ENCODE measurements at regions not wholly inside any gene's neighbourhood (a gene's known extent, or its start where the extent isn't known, plus 50 kb on each side); places are given as distances from the start of the nearest gene placed in this dataset.

DNA sequence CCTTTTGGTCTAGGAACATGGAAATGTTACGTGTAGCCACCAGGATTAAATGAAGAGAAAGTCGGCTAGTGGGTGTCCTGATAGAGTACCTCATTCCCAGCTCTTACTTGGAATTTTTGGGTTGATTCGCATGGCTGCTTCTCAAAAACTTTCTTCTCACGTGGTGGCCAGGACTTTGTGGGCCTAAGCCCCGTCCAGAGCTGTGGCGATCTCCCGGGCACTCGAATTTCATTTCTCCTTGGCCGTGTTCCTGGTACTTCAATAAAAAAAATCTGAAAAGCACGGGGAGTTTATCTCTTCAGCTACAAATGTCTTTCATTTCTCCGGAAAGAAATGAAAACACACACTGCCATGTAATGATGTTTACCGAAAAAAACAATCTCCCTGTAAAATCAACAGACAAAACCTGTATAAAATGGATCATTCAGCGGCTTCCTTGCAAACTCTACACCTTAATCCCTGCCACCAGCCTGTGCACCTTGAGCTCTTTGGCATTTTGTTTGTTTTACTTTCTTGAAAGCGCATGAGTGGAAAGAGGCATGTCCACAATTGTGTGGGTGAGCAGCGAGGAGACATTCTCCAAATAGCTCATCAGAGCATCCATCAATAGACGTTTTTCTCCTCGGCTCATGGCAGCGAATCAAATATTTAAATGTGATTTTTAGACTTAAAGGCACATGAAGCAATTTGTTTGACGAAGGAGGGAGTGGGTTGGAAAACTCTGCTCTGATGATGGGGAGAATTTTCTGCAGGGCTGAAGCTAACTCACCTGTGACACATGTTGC is 173.1 kb downstream of the TFAP2C start:
- DNase-seq (ENCODE audit: low spot score) = no peak

DNA sequence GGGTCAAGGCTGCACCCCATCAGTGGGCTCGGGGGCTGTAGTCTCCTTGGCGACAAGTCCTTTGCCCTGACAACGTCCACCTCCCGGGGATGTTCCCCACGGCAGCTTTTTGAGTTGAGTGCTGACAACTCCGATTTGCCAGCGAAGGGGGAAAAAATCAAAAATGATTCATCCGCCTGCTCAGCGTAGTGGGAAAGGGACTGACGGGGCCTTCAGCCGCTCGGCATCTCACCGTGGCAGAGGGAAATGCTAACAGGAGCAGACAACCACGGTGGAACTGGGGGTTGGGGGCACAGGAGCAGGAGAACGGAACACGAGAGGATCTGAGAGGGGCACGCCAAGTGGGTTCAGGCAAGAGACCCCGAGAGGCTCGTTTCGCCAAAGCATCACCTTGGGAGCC is 173.7 kb downstream of the TFAP2C start:
- DNase-seq (ENCODE audit: low spot score) = no peak

GRCh38 chr20:56805313-56805712 is 176.2 kb downstream of the TFAP2C start:
- DNase-seq (ENCODE audit: low spot score) = no peak

DNA sequence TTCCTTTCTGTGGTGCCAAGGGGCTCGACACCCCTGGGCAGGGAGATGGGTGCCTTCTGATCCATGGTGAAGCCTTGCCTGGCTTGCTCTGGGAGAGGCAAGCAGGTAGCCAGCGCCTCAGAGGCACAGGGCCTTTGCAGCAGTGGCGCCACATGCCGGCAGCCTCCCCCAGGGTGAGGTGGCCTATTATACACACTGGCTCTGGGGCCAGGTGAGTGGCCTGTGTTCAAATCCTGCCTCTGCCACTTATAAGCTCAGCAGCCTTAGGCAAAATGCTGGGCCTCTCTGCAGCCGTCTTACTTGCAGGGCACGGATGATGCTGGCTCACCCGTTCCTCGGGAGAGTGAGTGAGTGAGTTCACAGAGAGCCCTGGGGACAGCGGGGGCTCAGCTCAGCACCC is 176.9 kb downstream of the TFAP2C start:
- DNase-seq (ENCODE audit: low spot score) = no peak

- DNase-seq (ENCODE audit: low spot score) = no peak
Observed at GRCh38 chr20:56806952-56807517, 177.9 kb downstream of the TFAP2C start.

- DNase-seq (ENCODE audit: low spot score) = no peak
Observed at GRCh38 chr20:56808117-56808725, 179.1 kb downstream of the TFAP2C start.

DNA sequence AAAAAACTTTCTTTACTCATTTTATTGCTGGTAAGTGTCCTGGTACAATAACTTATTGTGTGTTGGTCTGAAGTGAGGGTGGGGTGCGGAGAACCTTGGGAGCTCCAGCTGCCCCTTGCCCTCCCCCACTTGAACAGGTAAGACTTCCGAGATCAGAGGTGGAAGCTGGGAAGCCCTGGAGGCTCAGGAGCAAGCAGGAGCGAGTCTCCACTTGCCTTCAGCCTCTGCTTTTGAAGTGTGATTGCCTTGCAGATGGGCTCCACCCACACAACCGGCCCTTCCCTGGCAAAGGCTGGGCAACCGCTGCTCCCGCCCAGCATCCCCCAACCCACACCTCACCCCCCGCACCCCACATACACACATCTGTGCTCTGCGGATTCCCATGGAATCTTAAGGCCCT is 179.6 kb downstream of the TFAP2C start:
- DNase-seq (ENCODE audit: low spot score) = no peak

- no peak for DNase-seq (ENCODE audit: low spot score)
Observed at GRCh38 chr20:56809668-56810067, 180.6 kb downstream of the TFAP2C start.

GRCh38 chr20:56810141-56810540 is 181.0 kb downstream of the TFAP2C start:
- no peak for DNase-seq (ENCODE audit: low spot score)

DNA sequence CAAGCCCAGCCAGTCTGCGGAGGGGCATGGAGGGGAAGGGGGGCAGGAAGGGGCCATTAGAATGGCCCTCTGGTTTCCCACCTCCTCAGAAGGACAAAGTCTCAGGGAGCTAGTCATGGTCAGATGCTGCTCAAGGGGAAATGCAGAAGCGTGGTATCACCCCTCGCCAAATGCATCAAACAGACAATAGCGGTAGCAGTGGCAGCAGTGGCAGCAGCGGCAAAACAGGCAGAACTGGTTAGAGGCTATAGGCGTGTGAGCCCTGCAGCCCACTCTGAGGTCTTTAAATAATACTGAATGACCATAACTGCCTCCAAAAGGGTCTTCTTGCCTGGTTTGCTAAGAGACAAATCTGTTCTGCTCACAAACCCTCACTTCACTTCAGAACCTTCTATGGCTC is 186.7 kb downstream of the TFAP2C start:
- no peak for DNase-seq (ENCODE audit: low spot score)

DNA sequence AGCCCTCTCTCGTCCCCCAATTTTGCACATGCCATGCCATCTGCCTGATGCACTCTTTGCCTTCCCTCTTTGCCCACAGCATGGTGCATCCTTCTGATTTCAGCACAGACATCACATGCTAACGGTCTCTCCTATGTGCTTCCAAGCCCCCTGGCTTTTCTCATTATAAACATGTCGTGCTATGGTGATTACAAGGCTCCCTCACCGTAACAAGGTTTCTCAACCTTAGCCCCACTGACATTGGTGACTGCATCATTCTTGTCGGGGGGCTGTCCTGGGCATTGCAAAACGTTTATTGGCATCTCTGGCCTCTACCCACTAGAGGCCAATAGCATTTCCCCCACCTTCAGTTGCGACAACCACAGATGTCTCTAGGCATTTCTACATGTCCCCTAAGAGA is 187.2 kb downstream of the TFAP2C start:
- DNase-seq (ENCODE audit: low spot score) = no peak

DNA sequence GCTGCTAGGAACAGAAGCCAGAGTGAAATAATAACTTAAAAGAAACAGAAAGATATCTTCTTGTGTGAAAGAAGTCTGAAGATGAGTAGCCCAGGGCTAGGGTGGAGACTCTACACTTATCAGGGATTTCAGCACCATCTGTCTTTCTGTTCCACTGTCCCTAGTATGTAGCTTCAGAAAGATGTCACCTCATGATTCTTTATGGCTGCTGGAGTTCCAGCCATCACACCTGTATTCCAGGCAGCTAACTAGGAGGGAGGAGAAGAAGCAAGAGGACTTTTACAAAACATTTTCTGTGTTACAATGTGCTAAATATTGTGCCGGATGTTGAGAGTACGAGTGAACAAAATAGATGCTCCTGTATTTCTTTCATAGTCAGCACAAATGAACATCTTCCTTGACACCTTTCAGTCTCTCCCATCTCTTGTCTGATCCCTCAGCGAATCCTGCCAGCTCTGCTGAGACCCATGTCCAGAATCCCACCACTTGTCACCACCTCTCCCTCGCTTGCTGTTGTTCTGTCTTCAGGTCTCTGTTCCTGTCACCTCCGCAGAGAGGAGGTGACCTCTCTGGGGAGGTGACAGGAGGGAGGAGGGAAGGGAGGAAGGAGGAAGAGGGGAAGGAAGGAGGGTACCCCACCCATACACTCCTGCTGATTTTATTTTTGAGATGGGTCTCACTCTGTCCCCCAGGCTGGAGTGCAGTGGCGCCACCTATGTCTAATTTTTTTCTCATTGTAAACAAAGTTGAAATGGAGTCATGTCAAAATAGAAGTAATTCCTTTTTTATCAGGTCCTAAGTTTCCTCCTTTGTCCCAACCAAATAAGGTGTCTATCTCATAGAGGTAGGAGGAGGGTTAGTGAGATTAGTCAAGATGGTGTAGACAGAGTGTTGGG is 188.9 kb downstream of the TFAP2C start:
- DNase-seq (ENCODE audit: low spot score) = no peak

GRCh38 chr20:56820984-56821383 is 191.9 kb downstream of the TFAP2C start:
- no peak for DNase-seq (ENCODE audit: low spot score)

DNA sequence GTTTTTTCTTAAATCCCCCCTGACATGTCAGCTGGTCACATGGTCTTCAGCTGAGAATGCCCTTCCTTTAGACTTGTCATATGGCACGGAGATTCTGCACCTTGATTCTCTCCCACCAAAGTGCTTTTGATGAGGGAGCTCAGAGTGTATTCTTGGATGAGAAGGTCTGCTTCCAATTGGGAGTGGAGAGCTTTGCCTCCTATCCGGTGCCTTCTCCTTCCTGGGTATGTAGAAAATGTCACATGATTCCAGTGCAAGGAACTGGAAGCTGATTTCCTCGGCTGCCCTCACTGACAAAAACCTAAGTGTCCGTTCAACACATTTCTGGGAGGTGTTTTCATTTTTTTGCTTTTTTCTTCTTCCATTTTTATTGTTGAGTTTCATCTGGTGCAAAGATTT is 197.2 kb downstream of the TFAP2C start:
- no peak for DNase-seq (ENCODE audit: low spot score)

DNA sequence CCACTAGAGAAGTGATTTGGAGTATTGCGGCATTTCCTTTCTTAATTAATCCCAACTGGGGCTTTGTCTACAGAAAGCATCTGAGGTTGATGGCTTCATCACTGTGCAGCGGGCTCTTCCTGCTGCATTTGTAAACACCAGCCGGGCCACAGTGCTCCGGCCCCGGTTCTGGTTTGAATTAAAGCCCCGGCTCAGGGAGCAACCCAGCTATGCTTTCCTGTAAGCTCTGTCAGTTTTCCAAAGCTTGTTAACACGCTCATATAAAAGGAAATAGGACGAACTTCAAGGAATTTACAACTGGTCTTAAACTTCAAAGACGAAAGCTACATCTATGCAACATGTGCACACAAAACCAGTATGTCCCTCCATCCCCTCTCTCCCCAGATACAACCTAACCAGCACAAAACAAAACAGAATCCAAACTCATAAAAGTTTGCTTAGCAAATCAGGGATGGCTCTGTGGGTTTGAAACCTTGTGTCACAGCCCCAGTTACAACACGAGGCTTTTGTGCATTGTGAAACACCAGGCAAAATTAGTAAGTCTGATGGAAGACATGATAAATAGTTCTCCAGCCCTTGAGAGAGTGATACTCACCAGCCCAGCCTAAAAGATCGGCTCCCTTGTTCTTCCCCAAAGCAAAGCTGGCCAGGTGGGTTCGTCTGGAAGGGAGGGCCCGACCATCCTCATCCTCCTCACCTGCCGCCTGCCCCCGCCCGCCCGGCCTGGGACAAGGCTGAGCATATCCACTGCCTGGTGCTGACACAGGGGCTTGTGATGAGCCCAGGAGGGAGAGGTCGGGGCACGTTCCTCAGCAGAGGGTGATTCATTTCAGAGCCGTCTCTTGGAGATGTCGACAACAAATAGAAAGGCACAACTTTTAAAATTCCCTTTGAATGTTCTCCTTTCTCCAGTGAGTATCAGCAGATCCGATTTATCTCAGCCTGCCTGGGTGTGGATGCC is 197.9 kb downstream of the TFAP2C start:
- DNase-seq (ENCODE audit: low spot score) = no peak

DNA sequence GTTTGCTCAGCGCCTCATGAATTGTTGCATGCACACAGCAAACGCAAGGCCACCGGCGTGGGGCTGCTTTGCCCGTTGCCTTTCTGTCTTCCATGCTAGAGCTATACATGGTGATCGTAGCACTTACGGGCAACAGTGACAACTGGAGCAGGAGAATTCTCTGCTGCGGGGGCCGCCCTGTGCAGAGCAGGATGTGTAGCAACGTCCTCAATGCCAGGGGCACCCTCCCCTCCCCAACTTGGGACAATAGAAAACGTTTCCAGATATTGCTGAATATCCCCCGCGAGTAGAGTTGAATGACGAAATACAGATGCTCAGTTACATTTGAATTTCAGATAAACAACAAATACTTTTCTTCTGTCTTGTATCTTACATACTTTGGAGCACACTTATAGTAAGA is 198.7 kb downstream of the TFAP2C start:
- no peak for DNase-seq (ENCODE audit: low spot score)

- DNase-seq (ENCODE audit: low spot score) = no peak
Observed at GRCh38 chr20:56828402-56828801, 199.3 kb downstream of the TFAP2C start.

- no peak for DNase-seq (ENCODE audit: low spot score)
Observed at GRCh38 chr20:56829788-56830385, 200.8 kb downstream of the TFAP2C start.

GRCh38 chr20:56831795-56832194 is 202.7 kb downstream of the TFAP2C start:
- no peak for DNase-seq (ENCODE audit: low spot score)

DNA sequence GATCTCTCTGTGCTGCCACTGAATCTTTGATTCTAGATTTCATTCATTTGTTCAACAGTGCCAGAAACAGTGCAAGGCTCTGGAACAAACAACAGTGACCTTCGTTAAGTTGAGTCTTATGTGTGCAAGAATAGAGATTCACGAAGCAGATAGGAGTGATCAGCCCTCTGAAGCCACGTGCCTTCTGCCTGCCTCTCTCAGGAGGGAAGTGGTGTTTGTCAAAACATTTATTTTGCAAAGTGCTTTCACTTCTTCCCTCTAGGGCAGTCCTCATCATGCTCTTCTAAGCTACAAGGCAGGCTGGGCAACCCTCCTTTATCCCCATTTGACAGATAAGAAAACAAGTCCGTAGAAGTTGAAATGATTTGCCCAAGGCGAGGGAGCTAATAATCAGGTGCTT is 204.3 kb downstream of the TFAP2C start:
- DNase-seq (ENCODE audit: low spot score) = no peak

All from HuH-7.5 (cell line).